ENCODE measurements at regions not wholly inside any gene's neighbourhood (a gene's known extent, or its start where the extent isn't known, plus 50 kb on each side); places are given as distances from the start of the nearest gene placed in this dataset.

GRCh38 chr13:74761801-74762757, 627.9 kb upstream of the KLF12 start:
- H3K4me3 ChIP-seq, result no peak overlapping the region
- in situ Hi-C loops (cut with MboI), result no loop called here
- no peak overlapping the region for H3K27ac ChIP-seq (ENCODE audit: control insufficient read depth, insufficient read depth)
- no peak overlapping the region for H3K4me2 ChIP-seq (ENCODE audit: control insufficient read depth, insufficient read depth)
- ChIA-PET CTCF (interaction anchor here (0.6 to 1.6 kb wide), 3 partner anchors 10 to 1770 kb away, joined by 3 to 5 read pairs (median 4); no protein-coding TSS in a partner anchor), RAD21 (ENCODE audit: unreplicated experiment) (no interaction called here), SMC1A (ENCODE audit: uncharacterized antibody, unreplicated experiment) (interaction anchor here (0.6 to 1.5 kb wide), 3 partner anchors 12 to 186 kb away, joined by 3 to 6 read pairs (median 3); no protein-coding TSS in a partner anchor), POLR2A (no interaction called here)
- H4K20me1 ChIP-seq (ENCODE audit: control insufficient read depth, insufficient read depth), result no peaks in the 10 kb centered on the region
- no TSS peak for BruUV-seq (replicated peaks)
- TF ChIP-seq CTCF (IDR thresholded peaks at IDR 0.05 in 2 of 3, conservative IDR thresholded peaks at IDR 0.05 in 1 of 3; ENCODE audit: control insufficient read depth in 2 of 3, extremely low read depth in 1 of 3, insufficient read depth in 1 of 3, low read depth in 3 of 3, low read length in 3 of 3) (no peak), RB1 (IDR thresholded peaks at IDR 0.05; ENCODE audit: borderline replicate concordance) (no peak), FOS (IDR thresholded peaks at IDR 0.05; ENCODE audit: borderline replicate concordance, extremely low read depth, insufficient read length) (no peak), SIX5 (IDR thresholded peaks at IDR 0.05; ENCODE audit: low read depth, low read length, severe bottlenecking) (no peak), JUND (IDR thresholded peaks at IDR 0.05; ENCODE audit: low read depth, low read length) (no peak), ZNF274 (IDR thresholded peaks at IDR 0.05; ENCODE audit: insufficient read depth, insufficient read length) (no peak), POLR2A (IDR thresholded peaks at IDR 0.05; ENCODE audit: low read depth, low read length) (no peak), E4F1 (IDR thresholded peaks at IDR 0.05; ENCODE audit: borderline replicate concordance, partially characterized antibody) (no peak), TARDBP (IDR thresholded peaks at IDR 0.05; ENCODE audit: borderline replicate concordance) (no peak), KAT2A (conservative IDR thresholded peaks at IDR 0.05; ENCODE audit: control insufficient read depth, low read depth, low read length) (no peak), BACH1 (IDR thresholded peaks at IDR 0.05; ENCODE audit: borderline replicate concordance) (no peak), ZZZ3 (IDR thresholded peaks at IDR 0.05; ENCODE audit: control insufficient read depth, insufficient read length, low read depth) (no peak)
- H3K27me3 ChIP-seq (replicated peaks in 1 of 2; ENCODE audit: control insufficient read depth in 2 of 2, insufficient read depth in 2 of 2, low read length in 1 of 2), result no peaks in the 10 kb centered on the region
- H2AFZ ChIP-seq (ENCODE audit: control insufficient read depth, low read depth, low read length), result no peak overlapping the region
- no peak for FAIRE-seq
- 29% methylated on average over 2 of the region's 2 CpGs for WGBS (ENCODE audit: insufficient coverage, insufficient replicate concordance, low lambda C conversion rate, missing lambda C conversion rate)
- intact Hi-C loops (cut with micrococcal nuclease; ENCODE audit: unreplicated experiment), result no loop called here
- no peaks in the 10 kb centered on the region for H3K36me3 ChIP-seq (ENCODE audit: control insufficient read depth in 2 of 2, insufficient read depth in 2 of 2, low read length in 1 of 2)
- no peaks in the 10 kb centered on the region for H3K79me2 ChIP-seq (ENCODE audit: control insufficient read depth, insufficient read depth, low read length)
- H3K9me3 ChIP-seq (replicated peaks; ENCODE audit: control insufficient read depth, insufficient read depth, low read length), result no peaks in the 10 kb centered on the region
- H3K4me1 ChIP-seq (ENCODE audit: control insufficient read depth, insufficient read depth, low read length), result no peaks in the 10 kb centered on the region
- no peak for DNase-seq (ENCODE audit: low read depth, low spot score)
- no peak overlapping the region for H3K9ac ChIP-seq (ENCODE audit: control insufficient read depth, insufficient read depth, low read length)
- ATAC-seq, result no peak
